GM12864 (cell line): ENCODE measurements at regions not wholly inside any gene's neighbourhood (a gene's known extent, or its start where the extent isn't known, plus 50 kb on each side); places are given as distances from the start of the nearest gene placed in this dataset.
"Not testable (repeated sequence)": the region's sequence is repeated elsewhere in the genome, so short reads cannot be mapped to it uniquely, and the experiment has no call there.

Source experiments
- DNase-seq: peaks from one replicate; pipeline ENCODE4 v3.0.0-alpha.2; 2011; ENCODE audit warnings: low read depth
- H3K4me3 ChIP-seq: 2 replicates; pipeline ENCODE4 v1.5.1; 2011; ENCODE audit warnings: mild to moderate bottlenecking, low read depth, low read length, control low read depth
- CTCF ChIP-seq: IDR thresholded peaks from 2 replicates; pipeline ENCODE4 v1.5.1; 2011; ENCODE audit warnings: low read depth, mild to moderate bottlenecking, moderate library complexity, low read length, control low read depth, inconsistent platforms; ENCODE audit errors: missing control alignments

- H3K4me3 ChIP-seq, DNase-seq: not testable (repeated sequence)
Observed at GRCh38 chrX:67213686-67214085, 330.1 kb upstream of the AR start.

GRCh38 chrX:67207912-67208311 is 335.9 kb upstream of the AR start:
- DNase-seq: no peak
- TF ChIP-seq CTCF: no peak
- H3K4me3 ChIP-seq: no peak overlapping the region

GRCh38 chrX:67159437-67159836 is 384.4 kb upstream of the AR start:
- TF ChIP-seq CTCF: no peak
- no peak overlapping the region for H3K4me3 ChIP-seq
- DNase-seq: no peak

GRCh38 chrX:67114635-67115034 is 429.2 kb upstream of the AR start:
- no peak for TF ChIP-seq CTCF
- DNase-seq: no peak

GRCh38 chrX:67105758-67106116 is 438.1 kb upstream of the AR start:
- no peak for DNase-seq
- TF ChIP-seq CTCF: no peak
- H3K4me3 ChIP-seq: no peak overlapping the region

More at GRCh38 chrX:67114635-67115034, 429.2 kb upstream of the AR start:
- H3K4me3 ChIP-seq: no peak overlapping the region

GRCh38 chrX:67104982-67105757 is 438.7 kb upstream of the AR start:
- DNase-seq: no peak
- H3K4me3 ChIP-seq: no peak overlapping the region
- no peak for TF ChIP-seq CTCF

GRCh38 chrX:67100031-67100884 is 443.6 kb upstream of the AR start:
- DNase-seq: no peak
- no peak overlapping the region for H3K4me3 ChIP-seq
- TF ChIP-seq CTCF: no peak
